ENCODE measurements at regions not wholly inside any gene's neighbourhood (a gene's known extent, or its start where the extent isn't known, plus 50 kb on each side); places are given as distances from the start of the nearest gene placed in this dataset.
"Not testable (repeated sequence)": the region's sequence is repeated elsewhere in the genome, so short reads cannot be mapped to it uniquely, and the experiment has no call there.

DNA sequence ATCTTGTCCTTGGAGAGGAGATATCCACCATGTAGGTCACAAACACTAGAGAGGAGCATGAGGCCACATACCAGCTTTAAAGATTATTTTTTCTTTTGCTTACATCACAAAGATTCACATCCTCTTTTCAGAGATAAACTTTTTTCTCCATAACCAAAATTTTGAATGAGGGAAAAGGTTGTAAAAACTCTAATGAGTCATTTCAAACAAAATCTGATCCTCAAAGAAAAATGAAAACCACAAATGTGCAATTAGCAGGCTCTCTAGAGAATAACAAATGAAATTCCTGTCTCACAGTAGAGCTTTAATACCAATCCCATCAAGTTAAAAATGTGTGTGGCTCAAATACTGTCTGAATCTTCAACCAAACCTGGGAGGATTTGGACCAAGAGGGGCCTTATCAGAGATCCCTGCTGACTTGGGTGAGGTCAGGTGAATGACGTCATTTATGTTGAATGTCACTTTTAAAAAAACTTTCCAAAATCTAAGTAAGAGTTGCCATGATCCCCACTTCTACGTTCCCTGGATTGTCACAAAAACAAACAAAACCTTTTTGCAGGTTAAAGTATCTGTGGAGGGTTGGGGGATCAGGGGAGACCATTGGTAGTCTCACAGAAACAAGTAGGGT lies 261.5 kb upstream of the NPSR1 start:
- DNase-seq: no peak

GRCh38 chr7:34401776-34402175 lies 256.2 kb upstream of the NPSR1 start:
- DNase-seq: no peak

GRCh38 chr7:34406848-34407530 lies 251.0 kb upstream of the NPSR1 start:
- no peak for DNase-seq

DNA sequence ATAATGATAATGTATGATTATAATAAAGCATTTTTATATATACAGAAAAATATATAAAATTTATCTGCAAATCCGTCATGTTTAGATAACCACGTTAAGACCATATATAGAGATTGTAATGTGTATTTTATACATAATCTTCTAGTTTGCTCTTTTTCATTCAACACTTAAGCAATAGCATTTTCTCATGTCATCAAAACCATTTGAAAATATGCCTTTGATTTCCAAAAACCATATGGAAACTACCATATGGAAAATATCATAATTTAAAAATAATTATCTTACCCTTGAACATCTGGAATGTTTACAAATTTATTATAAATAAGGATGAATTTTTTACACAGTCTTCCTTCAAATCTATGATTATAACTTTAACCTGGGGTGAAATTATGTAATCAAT lies 250.4 kb upstream of the NPSR1 start:
- DNase-seq: no peak

DNA sequence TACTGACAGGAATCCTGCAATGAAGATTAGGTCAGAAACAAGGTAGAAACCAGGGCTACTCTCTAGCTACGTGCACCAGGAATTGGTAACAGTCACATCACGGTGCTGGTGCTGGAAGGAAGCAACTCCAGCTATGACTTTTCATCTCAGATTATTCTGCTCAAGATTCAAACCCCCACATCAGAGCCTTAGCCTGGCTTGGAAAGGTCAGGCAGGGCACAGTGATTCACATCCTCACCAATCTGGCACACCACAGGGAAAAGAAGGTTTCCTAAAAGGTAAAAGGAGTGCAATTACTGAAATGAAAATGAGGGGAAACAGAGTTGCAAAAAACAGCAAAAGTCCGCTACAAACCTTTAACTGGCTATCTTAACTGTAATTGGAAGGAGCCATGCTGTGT lies 240.2 kb upstream of the NPSR1 start:
- no peak for DNase-seq

GRCh38 chr7:34421526-34421925 lies 236.5 kb upstream of the NPSR1 start:
- no peak for DNase-seq

GRCh38 chr7:34425194-34425593 lies 232.8 kb upstream of the NPSR1 start:
- no peak for DNase-seq

- DNase-seq: no peak
Measured at GRCh38 chr7:34425631-34426384, 232.2 kb upstream of the NPSR1 start.

DNA sequence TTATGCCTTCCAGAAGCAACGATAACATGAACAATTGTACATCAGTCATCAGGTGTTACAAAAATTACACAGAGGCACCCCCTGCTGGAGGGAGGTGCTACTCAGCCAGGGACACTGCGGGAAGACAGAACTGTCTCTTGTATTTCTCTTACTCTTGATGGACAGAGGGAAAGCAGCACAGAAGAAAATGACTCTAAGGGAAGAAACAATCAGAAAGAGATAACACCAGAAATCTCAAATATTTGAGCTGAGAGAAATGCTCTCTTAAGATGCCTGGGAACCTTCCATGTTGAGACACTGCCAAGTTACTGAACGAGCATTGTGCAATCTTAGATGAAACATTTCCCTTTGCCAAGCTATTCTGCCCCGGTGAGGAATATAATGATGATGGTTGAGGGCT lies 227.6 kb upstream of the NPSR1 start:
- DNase-seq: no peak

DNA sequence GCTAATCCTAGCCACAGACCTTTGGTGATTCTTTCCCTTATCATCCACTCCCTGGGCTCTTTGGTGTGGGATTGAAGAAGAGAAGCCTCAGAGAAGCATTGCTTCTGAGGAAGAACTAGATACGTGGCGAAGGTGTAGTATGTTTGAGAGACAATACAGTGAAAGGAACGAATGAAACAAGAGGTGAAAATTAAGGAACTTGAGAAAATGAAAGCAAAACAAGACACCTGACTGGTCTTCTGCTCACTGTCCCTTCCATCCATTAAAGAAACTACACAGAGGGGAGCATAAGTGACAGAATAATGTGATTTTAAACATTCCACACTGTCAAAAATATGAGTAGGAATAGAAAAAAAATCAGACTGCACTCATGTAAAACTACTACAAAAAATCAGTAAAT lies 219.6 kb upstream of the NPSR1 start:
- no peak for DNase-seq

- no peak for DNase-seq
Measured at GRCh38 chr7:34445653-34446052, 212.4 kb upstream of the NPSR1 start.

DNA sequence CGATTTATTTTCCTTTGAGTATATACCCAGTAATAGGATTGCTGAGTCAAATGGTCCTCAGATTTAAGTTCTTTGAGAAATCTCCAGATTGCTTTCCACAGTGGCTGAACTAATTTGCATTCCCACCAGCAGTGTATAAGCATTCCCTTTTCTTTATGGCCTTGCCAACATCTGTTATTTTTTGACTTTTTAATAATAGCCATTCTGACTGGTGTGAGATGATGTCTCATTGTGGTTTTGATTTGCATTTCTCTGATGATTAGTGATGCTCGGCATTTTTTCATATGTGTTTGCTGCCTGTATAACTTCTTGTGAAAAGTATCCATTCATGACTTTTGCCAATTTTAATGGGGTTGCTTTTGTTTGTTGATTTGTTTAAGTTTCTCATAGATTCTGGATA lies 209.5 kb upstream of the NPSR1 start:
- DNase-seq: not testable (repeated sequence)

DNA sequence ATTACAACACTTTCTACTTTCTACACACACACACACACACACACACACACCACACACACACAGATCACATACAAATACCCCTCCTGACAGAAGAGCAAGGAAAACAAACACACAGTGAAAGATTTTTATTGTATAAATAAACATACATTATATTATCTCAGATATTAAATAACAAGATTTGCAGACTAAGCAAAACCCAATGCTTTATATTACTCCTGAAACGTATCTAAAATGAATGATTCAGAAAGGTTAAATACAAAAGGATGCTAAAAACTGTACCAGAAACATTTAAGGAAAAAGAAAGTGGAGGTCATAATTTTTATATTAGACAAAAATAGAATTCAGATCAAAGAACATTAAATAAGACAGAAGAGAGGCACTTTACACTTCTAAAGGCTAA lies 208.3 kb upstream of the NPSR1 start:
- DNase-seq: no peak

GRCh38 chr7:34451183-34451582 lies 206.8 kb upstream of the NPSR1 start:
- no peak for DNase-seq

DNA sequence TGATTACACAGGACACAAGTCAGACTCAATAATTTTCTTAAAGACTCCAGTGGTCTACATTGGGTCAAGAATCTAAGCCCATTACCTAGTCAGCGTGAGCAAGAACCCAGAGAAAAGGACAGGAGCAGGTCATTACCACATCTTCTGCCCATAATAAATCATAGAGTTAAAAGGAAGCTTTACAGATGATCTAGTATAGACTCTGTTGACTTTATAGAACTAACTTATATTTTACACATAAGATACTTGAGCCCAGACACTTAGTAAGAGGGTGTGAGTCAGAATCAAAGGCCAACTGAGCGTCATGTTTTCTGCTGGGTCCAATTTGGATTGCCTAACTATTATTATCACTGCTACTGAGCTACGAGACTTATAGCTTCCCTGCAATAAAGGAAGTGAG lies 206.1 kb upstream of the NPSR1 start:
- DNase-seq: no peak

- DNase-seq: no peak
Measured at GRCh38 chr7:34452363-34452762, 205.7 kb upstream of the NPSR1 start.

DNA sequence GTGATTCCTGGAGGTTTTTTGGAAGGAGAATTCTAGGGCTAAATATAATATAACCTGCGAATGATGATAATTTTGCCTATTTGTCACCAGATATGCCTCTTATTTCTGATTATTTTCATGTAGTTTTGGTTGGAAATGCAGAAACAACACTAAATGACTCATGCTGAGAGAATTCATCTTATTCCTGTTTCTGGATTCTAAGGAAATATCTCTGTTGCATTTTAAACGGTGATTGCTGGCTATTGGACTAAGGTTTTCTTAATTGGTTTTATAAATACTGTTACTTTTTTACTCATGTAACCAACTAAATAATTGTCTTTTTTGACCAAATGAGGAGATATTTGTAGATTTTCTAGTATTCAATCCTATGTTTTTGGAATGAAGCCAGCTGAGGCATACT lies 204.9 kb upstream of the NPSR1 start:
- DNase-seq: no peak

DNA sequence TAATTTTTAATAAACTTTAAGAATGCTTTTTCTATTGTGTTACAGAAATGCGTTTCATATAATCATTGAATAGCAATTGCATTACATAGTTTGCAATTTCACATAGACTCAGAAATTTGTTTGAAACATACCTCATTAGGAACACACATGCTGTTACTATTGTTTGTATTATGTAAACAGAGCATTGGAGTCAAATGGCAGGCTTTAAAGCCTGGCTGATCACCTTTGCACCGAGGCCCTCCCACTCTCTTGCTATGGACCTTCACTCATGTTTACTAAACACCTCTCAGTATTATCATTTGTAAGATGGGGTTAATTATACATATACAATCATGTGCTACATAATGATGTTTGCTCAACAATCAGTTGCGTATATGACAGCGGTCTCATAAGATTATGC lies 203.6 kb upstream of the NPSR1 start:
- DNase-seq: no peak

DNA sequence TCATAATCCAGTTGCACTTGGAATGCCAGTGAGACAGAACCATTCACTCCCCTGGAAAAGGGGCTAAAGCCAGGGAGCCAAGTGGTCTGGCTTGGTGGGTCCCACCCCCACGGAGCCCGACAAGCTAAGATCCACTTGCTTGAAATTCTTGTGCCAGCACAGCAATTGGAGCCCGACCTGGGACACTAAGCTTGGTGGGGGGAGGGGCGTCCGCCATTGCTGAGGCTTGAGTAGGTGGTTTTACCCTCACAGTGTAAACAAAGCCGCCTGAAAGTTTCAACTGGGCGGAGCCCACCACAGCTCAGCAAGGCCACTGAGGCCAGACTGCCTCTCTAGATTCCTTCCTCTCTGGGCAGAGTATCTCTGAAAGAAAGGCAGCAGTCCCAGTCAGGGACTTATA lies 200.7 kb upstream of the NPSR1 start:
- DNase-seq: no peak

DNA sequence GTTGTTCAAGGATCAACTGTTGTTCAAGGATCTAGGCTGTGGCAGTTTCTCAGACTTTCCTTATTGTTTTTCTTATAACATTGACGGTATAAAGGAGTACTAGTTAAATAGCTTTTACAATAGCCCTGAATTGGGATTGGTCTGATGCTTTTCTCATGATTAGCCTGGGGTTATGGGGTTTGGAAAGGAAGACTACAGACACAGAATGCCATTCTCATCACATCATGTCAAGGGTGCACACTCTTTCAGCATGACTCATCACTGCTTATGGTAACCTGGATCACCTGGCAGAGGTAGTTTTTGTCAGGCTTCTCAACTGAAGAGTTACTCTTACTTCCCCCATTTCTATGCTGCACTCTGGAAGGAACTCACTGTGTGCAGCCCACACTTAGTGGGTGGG lies 194.2 kb upstream of the NPSR1 start:
- no peak for DNase-seq

GRCh38 chr7:34471844-34472243 lies 186.2 kb upstream of the NPSR1 start:
- DNase-seq: no peak

DNA sequence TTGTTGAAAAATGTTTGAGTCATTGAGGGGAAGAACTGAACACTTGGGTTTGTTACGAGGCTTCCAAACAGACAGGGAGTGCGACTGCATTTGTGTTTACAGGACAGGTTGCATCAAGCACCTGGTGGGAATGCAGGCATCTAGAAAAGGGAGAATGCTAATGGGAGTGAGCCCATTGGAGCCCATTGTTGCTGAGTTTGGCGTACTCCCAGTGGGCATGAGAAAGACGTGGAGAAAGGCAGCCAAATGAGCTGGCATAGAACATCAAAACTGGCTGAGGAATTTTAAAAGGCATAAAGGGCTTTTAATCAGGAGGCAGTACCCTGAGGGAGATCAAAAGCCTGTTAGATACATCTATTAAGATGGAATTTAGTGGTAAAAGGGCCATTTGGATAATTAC lies 171.6 kb upstream of the NPSR1 start:
- no peak for DNase-seq

GRCh38 chr7:34487391-34488115 lies 170.5 kb upstream of the NPSR1 start:
- no peak for DNase-seq

Measured in left kidney (tissue), 1 donor.